ENCODE measurements at regions not wholly inside any gene's neighbourhood (a gene's known extent, or its start where the extent isn't known, plus 50 kb on each side); places are given as distances from the start of the nearest gene placed in this dataset.

DNA sequence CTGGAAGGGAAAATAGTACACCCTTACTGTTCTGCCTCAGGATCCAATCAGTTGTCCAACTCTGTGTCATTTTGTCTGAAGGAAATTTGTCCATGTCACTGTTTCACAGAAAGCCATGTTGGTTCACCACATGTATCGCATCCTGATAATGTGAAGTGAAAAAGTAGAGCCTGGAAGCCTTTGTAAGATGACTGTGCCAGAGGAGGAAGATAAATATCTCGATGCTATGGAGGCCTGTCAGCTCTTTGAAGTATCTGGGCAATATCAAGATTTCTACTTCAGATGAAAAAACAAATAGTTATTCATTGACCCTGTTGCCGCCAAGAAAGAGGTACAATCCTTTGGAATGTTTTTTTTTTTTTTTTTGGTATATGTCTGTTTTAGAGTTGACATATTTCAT, 270.5 kb downstream of the PHF14 start:
- H3K36me3 ChIP-seq = no peaks in the 10 kb centered on the region
- H3K9me3 ChIP-seq (replicated peaks) = no peaks in the 10 kb centered on the region
- DNase-seq = no peak
- TF ChIP-seq, protein P1, sequence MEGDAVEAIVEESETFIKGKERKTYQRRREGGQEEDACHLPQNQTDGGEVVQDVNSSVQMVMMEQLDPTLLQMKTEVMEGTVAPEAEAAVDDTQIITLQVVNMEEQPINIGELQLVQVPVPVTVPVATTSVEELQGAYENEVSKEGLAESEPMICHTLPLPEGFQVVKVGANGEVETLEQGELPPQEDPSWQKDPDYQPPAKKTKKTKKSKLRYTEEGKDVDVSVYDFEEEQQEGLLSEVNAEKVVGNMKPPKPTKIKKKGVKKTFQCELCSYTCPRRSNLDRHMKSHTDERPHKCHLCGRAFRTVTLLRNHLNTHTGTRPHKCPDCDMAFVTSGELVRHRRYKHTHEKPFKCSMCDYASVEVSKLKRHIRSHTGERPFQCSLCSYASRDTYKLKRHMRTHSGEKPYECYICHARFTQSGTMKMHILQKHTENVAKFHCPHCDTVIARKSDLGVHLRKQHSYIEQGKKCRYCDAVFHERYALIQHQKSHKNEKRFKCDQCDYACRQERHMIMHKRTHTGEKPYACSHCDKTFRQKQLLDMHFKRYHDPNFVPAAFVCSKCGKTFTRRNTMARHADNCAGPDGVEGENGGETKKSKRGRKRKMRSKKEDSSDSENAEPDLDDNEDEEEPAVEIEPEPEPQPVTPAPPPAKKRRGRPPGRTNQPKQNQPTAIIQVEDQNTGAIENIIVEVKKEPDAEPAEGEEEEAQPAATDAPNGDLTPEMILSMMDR (IDR thresholded peaks at IDR 0.05; ENCODE audit: borderline replicate concordance) = no peak
- H3K27me3 ChIP-seq (ENCODE audit: low read depth) = no peaks in the 10 kb centered on the region
- intact Hi-C loops (cut with micrococcal nuclease) = no loop called here
- no peak overlapping the region for H3K4me3 ChIP-seq
- no peak overlapping the region for H3K27ac ChIP-seq (replicated peaks)
- no peaks in the 10 kb centered on the region for H3K4me1 ChIP-seq

DNA sequence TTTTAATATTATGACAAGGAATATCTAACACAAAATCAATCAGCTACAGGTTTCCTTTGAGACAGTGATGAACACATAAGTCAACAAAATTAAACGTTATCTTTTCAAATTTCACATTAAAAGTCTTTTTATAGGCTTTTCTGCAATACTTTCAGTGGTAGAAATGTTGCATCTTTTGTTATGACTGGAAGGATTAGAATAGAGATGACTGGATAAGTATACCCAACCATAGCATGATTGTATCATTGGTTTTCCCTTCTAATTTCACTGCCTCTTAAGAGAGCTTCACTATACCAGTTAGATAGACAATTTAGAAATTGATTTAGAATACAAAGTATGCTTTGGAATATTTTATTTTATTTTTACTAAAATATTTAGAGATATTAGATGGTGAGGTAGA, 273.9 kb downstream of the PHF14 start:
- Histone ChIP-seq H3K27ac (replicated peaks) (no peak overlapping the region), H3K27me3 (ENCODE audit: low read depth) (no peaks in the 10 kb centered on the region), H3K4me3 (no peak overlapping the region), H3K9me3 (replicated peaks) (no peaks in the 10 kb centered on the region), H3K36me3 (no peaks in the 10 kb centered on the region), H3K4me1 (no peaks in the 10 kb centered on the region)
- intact Hi-C loops (cut with micrococcal nuclease) = no loop called here
- TF ChIP-seq, protein P1 (IDR thresholded peaks at IDR 0.05; ENCODE audit: borderline replicate concordance) = no peak
- no peak for DNase-seq

DNA sequence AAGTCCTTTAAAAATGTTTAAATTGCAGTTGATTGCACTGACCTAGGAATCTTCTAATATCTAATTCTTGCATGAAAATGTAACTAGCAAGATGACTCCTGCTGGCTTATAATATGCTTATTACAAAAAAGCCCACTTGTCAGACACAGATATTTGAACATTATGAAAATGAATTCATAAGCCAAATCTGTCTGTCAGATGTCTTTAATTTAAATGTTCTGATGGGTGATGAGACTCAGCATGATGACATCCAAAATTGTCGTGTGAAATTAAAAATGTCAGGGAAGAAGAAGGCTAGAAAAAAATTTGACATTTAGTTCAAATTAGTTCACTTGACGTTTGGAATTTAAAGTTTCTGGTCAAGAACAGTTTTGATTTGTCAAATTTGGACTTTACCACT, 277.8 kb downstream of the PHF14 start:
- Histone ChIP-seq H3K36me3 (no peaks in the 10 kb centered on the region), H3K9me3 (replicated peaks) (no peaks in the 10 kb centered on the region), H3K27ac (replicated peaks) (no peak overlapping the region), H3K4me1 (no peaks in the 10 kb centered on the region), H3K27me3 (ENCODE audit: low read depth) (no peaks in the 10 kb centered on the region), H3K4me3 (no peak overlapping the region)
- no peak for DNase-seq
- TF ChIP-seq, protein P1 (IDR thresholded peaks at IDR 0.05; ENCODE audit: borderline replicate concordance) = no peak
- intact Hi-C loops (cut with micrococcal nuclease) = no loop called here

DNA sequence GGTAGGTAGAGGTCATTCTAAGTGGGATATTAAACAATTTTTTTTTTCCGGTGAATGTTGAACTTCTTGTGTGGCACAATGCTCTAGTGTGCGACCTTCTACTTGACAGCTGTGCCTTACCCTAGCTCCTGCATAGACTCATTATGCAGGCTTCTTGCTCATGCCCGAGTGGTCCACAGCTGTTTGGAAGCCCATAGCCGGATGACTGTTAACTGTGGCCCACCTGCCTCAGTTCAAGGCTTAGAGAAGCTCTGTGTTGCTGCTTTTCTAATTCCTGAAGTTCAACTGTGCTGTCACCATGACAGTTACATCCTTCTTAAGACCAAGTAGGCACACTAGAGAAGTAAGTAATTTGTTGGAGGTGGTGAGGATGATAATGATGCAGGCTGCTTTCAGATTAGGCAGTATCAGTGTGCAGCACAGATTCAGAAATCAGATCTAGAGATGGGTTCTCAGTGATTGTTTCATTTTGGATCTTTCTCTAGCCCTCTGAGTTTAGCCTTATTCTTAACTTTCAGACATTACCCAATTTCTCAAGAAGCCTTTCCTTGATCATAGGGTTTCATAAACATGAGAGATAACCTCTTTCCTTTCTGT, 278.4 kb downstream of the PHF14 start:
- Histone ChIP-seq H3K36me3 (no peaks in the 10 kb centered on the region), H3K9me3 (replicated peaks) (no peaks in the 10 kb centered on the region), H3K4me3 (no peak overlapping the region), H3K27me3 (ENCODE audit: low read depth) (no peaks in the 10 kb centered on the region), H3K4me1 (no peaks in the 10 kb centered on the region), H3K27ac (replicated peaks) (no peak overlapping the region)
- TF ChIP-seq, protein P1 (IDR thresholded peaks at IDR 0.05; ENCODE audit: borderline replicate concordance) = no peak
- DNase-seq = no peak
- intact Hi-C loops (cut with micrococcal nuclease) = no loop called here

DNA sequence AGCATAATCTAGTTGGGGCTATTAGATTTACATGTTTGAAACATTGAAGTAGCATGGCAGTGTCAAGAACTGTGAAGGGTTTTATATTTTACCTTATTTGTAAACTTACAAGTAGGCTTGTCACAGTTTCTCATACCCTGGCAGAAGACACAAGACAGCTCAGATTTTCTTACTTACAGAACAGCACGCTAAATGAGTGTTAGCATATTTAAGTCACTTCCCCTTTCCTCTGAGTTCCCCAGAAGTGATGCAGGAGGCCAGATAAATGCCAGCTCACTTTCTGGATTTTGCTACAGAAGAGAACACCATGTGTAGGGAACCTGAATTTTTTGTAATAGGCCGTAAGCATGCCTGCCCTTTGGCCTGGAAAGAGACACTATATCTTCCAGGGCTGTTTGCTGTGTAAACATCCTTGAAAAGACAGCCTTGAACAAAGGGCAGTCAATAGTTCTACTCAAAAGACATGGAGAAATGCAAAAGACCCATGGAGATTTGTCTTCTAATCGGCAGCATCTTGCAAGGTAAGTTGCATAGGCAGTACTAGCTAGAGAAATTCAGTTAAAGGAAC, 279.1 kb downstream of the PHF14 start:
- Histone ChIP-seq H3K27me3 (ENCODE audit: low read depth) (no peaks in the 10 kb centered on the region), H3K27ac (replicated peaks) (no peak overlapping the region), H3K9me3 (replicated peaks) (no peaks in the 10 kb centered on the region), H3K36me3 (no peaks in the 10 kb centered on the region), H3K4me3 (no peak overlapping the region), H3K4me1 (no peaks in the 10 kb centered on the region)
- DNase-seq = no peak
- TF ChIP-seq, protein P1 (IDR thresholded peaks at IDR 0.05; ENCODE audit: borderline replicate concordance) = no peak
- intact Hi-C loops (cut with micrococcal nuclease) = no loop called here
